Activated naive CD8-positive, alpha-beta T cell treated with anti-CD3 and anti-CD28 coated beads, Interleukin-2, amount 10 ng/mL, durations not matched to agents 7 days and 5 days (primary cell): ENCODE measurements at regions not wholly inside any gene's neighbourhood (a gene's known extent, or its start where the extent isn't known, plus 50 kb on each side); places are given as distances from the start of the nearest gene placed in this dataset.
A peak's percentile ranks its signal among the peaks of the same experiment; 100 is the strongest.

Source experiments
- ATAC-seq: fragments of 150-1000 bp; cut with Tn5 transposase; one replicate; pipeline ENCODE4 v1.10.0; 2021; ENCODE audit warnings: low read depth, moderate library complexity
- POLR2A ChIA-PET: fragments of 350-600 bp; sonication (Branson Sonifier 250); formaldehyde crosslinking; loops from one replicate; lab custom pipeline; 2021; ENCODE audit warnings: antibody characterized with exemption; lab: Charles Lee
- DNase-seq: peaks from one replicate; pipeline ENCODE4 v3.0.0; 2021
- H3K27ac Mint-ChIP-seq: one replicate; pipeline ENCODE4 v1.8.0; 2022; ENCODE audit warnings: mild to moderate bottlenecking, mixed read lengths
- H3K27me3 Mint-ChIP-seq: one replicate; pipeline ENCODE4 v1.8.0; 2022; ENCODE audit warnings: mild to moderate bottlenecking, moderate library complexity, mixed read lengths
- H3K36me3 Mint-ChIP-seq: one replicate; pipeline ENCODE4 v1.8.0; 2021; ENCODE audit warnings: mild to moderate bottlenecking, mixed read lengths
- H3K4me1 Mint-ChIP-seq: one replicate; pipeline ENCODE4 v1.8.0; 2021; ENCODE audit warnings: mixed read lengths
- H3K4me3 Mint-ChIP-seq: one replicate; pipeline ENCODE4 v1.8.0; 2022; ENCODE audit warnings: mild to moderate bottlenecking, moderate library complexity, mixed read lengths
- H3K9me3 Mint-ChIP-seq: one replicate; pipeline ENCODE4 v1.8.0; 2021; ENCODE audit warnings: mixed read lengths

DNA sequence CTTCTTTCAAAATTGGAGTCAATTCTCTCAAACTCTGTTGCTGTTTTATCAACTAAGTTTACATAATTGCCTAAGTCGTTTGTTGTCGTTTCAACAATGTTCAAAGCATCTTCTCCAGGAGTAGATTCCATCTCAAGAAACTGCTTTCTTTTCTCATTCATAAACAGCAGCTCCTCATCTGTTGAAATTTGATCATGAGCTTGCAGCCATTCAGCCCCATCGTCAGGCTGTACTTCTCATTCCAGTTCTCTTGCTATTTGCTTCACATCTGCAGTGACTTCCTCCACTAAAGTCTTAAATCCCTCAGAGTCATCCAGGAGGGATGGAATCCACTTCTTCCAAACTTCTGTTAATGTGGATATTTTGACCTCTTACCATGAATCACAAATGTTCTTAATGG is 230.6 kb downstream of the IRF8 start:
- H3K36me3 Mint-ChIP-seq: no peaks in the 10 kb centered on the region
- POLR2A ChIA-PET: no interaction called here
- H3K27ac Mint-ChIP-seq: no peak overlapping the region
- ATAC-seq: no peak
- DNase-seq: no peak
- H3K4me1 Mint-ChIP-seq: no peaks in the 10 kb centered on the region
- no peaks in the 10 kb centered on the region for H3K9me3 Mint-ChIP-seq
- peaks cover 7% of the 10 kb centered on the region for H3K27me3 Mint-ChIP-seq
- H3K4me3 Mint-ChIP-seq: no peak overlapping the region

DNA sequence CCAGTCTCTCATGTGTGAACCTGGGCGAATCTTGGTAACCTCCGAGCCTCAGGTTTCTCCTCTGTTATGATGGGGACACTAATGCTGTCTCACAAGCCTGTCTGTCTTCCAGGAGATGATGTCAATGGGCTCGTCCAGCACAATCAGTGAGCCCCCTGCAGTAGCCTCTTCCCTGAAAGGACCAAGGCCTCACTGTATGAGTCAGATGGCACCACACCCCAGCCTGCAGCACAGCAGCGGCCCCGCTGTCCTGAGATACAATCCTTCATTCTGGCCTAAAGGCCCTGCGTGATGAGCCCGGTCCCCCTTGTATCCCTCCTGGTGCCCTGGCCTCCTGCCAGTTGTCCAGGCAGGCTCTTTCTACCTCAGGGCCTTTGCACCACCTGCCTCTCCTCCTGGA is 234.4 kb downstream of the IRF8 start:
- POLR2A ChIA-PET: no interaction called here
- Mint-ChIP-seq H3K4me3 (no peak overlapping the region), H3K4me1 (no peaks in the 10 kb centered on the region), H3K36me3 (no peaks in the 10 kb centered on the region), H3K9me3 (no peaks in the 10 kb centered on the region), H3K27me3 (peaks cover 6% of the 10 kb centered on the region), H3K27ac (no peak overlapping the region)
- no peak for DNase-seq
- no peak for ATAC-seq

DNA sequence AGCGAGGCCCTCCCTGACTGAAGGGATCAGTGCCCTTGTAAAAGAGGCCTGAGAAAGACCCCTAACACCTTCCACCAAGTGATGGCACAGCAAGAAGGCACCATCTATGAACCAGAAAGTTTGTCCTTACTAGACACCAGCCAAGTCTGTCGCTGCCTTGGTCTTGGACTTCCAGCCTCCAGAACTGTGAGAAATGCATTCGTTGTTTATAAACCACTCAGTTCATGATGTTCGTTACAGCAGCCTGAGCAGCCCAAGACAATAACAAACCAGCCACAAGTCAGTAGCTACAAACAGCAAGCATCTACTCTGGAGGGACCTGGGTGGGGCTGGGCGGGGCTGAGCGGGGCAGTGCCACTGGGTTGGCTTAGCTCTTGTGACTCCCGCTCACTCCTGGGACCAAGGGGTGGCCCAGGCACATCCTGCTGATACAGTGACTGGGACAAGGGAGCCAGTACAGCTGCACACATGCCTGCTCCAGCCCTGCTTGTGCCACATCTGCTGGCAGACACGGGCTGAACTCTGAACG is 234.9 kb downstream of the IRF8 start:
- H3K36me3 Mint-ChIP-seq: no peaks in the 10 kb centered on the region
- H3K4me1 Mint-ChIP-seq: no peaks in the 10 kb centered on the region
- POLR2A ChIA-PET: no interaction called here
- peaks cover 6% of the 10 kb centered on the region for H3K27me3 Mint-ChIP-seq
- ATAC-seq (no peak), DNase-seq (no peak)
- H3K9me3 Mint-ChIP-seq: no peaks in the 10 kb centered on the region
- no peak overlapping the region for H3K4me3 Mint-ChIP-seq
- no peak overlapping the region for H3K27ac Mint-ChIP-seq

DNA sequence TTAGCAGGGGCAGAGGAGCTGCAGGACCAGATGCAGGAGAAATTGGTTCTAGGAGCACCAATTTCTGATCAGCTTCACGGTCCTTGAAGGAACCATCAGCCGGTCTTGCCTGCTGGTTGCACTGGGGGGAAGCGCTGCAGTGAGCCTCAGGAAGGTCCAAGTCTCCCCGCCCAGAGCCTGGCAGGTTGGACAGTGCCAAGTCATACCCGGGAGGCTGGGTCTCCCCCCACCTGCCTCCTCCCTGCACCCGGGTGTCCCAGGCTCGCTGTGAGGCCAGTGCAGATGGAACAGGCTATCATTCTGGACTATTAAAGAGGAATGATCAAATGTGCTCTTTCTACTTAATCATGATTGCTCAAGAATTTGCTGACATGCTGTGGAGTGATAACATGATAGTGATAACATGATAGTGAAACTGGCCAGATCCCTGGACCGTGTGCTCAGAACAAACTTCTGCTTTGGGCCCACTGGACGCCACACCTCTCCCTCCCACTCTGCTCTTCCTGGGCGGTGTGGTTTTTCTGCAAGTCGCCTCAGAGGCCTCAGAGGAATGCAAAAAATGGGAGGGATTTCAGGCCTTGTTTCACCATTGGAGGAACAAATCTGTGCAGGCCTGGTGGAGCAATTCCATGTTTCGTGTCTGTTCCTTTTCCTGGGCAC is 236.0 kb downstream of the IRF8 start:
- ATAC-seq (no peak), DNase-seq (no peak)
- H3K4me1 Mint-ChIP-seq: no peaks in the 10 kb centered on the region
- H3K4me3 Mint-ChIP-seq: no peak overlapping the region
- H3K36me3 Mint-ChIP-seq: no peaks in the 10 kb centered on the region
- no peak overlapping the region for H3K27ac Mint-ChIP-seq
- H3K9me3 Mint-ChIP-seq: no peaks in the 10 kb centered on the region
- peaks cover 6% of the 10 kb centered on the region for H3K27me3 Mint-ChIP-seq
- POLR2A ChIA-PET: no interaction called here

DNA sequence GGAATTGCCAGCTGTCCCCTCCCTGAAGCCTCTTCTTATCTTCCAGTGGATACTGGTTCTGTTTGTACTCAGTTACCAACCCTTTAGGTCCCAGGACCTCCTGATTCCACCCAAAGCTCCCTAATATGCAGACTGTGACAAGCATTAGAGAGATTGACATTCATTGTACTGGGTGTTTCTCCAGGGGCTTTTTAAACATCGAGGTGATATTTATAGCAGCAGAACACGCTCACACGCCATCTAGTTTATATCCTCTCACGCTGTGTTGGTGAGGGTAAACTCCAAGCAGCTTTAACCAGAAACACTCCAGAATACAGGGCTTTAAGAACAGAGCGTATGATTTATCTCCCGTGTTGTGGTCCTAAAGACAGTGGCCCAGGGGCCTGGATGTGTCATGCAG is 238.4 kb downstream of the IRF8 start:
- H3K36me3 Mint-ChIP-seq: no peaks in the 10 kb centered on the region
- no peaks in the 10 kb centered on the region for H3K4me1 Mint-ChIP-seq
- ATAC-seq (no peak), DNase-seq (no peak)
- H3K27ac Mint-ChIP-seq: no peak overlapping the region
- H3K9me3 Mint-ChIP-seq: no peaks in the 10 kb centered on the region
- peaks cover 8% of the 10 kb centered on the region for H3K27me3 Mint-ChIP-seq
- POLR2A ChIA-PET: no interaction called here
- H3K4me3 Mint-ChIP-seq: no peak overlapping the region

DNA sequence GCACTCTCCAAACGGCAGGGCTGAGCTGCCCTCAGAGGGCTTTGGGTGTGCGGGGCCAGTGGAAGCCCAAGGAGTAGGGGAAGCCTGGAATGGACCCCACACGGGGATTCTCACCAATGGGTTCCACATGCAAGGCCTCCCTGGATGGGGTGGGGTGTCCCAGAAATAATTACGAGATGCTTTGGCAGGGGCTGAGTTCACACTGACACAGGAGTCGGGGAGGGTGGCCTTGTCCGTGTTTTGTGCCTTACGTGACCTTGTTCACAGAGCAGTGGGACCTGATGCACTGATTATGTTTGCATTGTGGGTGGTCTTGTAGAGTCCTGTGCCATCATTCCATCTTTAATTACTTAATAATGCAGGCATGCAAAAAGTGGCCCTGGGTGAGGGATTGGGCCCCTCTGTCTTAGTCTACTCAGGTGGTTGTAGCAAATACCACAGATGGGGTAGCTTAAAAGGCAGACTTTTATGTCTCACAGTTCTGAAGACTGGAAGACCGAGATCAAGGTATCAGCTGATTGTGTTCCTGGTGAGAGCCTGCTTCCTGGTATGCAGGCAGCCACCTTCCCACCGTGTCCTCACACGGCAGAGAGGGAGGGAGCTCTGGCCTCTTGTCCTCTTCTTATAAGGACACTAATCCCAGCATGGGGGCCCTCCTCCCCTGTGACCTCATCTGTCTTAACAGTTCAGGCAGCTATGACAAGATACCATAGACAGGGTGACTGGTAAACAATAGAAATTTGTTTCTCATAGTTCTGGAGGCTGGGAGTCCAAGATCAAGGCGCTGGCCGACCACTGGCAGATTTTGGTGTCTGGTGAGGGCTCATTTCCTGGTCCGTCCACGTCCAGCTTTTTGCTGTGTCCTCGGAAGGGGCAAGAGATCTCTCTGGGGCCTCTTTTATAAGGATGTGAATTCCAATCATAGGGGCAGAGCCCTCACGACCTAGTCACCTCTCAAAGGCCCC is 239.4 kb downstream of the IRF8 start:
- DNase-seq (no peak), ATAC-seq (no peak)
- H3K36me3 Mint-ChIP-seq: no peaks in the 10 kb centered on the region
- H3K27me3 Mint-ChIP-seq: peaks cover 8% of the 10 kb centered on the region
- H3K9me3 Mint-ChIP-seq: no peaks in the 10 kb centered on the region
- POLR2A ChIA-PET: no interaction called here
- no peak overlapping the region for H3K27ac Mint-ChIP-seq
- no peak overlapping the region for H3K4me3 Mint-ChIP-seq
- no peaks in the 10 kb centered on the region for H3K4me1 Mint-ChIP-seq

DNA sequence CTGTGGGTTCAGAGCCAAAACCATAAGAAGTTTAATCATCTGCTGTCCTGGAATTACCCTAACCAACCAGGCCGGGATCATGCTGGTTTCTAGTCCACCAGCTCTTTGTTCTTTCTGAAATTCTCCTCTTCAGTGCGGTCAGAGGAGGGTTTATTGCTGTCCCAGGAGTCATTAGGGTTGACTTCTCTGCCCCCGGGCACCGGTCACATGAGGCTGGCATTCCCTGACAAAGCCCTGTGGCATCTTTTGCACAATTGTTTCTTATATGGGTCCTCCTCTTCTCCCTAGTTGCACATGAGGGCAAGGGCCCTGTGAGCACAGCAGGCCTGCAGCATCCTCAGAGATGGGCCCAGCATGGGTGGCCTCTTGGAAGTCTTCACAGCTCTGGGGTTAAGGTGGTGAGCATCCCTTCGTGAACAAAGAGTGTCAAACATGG is 243.9 kb downstream of the IRF8 start:
- Mint-ChIP-seq H3K36me3 (no peaks in the 10 kb centered on the region), H3K9me3 (no peaks in the 10 kb centered on the region), H3K4me3 (no peak overlapping the region), H3K27me3 (peaks cover 13% of the 10 kb centered on the region), H3K4me1 (no peaks in the 10 kb centered on the region), H3K27ac (no peak overlapping the region)
- DNase-seq (no peak), ATAC-seq (no peak)
- POLR2A ChIA-PET: no interaction called here

DNA sequence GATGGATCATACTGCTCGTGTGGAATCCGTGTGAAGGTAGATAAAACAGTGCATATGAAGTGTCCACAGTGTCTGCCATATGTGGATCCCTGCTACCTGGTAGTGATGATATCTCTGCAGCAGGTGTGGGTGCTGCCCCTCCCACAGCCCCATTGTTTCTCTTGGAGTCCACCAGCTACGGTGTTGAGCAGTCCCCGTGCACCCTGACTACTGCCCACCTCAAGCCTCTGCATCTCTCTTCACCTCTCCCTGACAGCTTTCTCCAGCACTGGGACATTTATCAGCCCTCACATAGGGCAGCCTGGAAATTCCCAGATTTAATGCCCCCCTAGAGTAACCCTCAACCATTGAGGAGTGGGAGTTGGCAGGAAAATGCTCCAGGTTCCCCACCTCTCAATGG is 244.7 kb downstream of the IRF8 start:
- no peak for DNase-seq
- peak; percentile 60 for ATAC-seq
- Mint-ChIP-seq H3K4me3 (no peak overlapping the region), H3K4me1 (no peaks in the 10 kb centered on the region), H3K36me3 (no peaks in the 10 kb centered on the region), H3K27me3 (peaks cover 13% of the 10 kb centered on the region), H3K27ac (no peak overlapping the region), H3K9me3 (no peaks in the 10 kb centered on the region)
- POLR2A ChIA-PET: no interaction called here

DNA sequence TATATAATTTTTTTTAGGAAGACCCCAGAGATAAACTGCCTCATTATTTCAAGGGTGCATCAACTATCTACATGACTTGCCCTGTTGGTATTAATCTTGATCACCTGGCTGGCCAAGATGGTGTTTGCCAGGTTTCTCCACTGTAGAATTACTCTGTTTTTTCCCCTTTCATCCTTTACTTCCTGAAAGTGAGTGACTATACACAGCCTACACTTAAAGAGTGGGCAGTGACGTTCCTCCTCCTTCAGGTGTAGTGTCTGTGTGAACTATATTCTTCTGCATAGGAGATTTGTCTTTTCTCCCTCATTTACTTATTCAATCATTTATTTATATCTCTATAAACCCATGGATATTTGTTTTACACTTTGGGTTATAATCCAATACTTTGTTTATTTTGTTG is 246.7 kb downstream of the IRF8 start:
- no peaks in the 10 kb centered on the region for H3K9me3 Mint-ChIP-seq
- DNase-seq (no peak), ATAC-seq (peak; percentile 42)
- H3K27ac Mint-ChIP-seq: no peak overlapping the region
- no peaks in the 10 kb centered on the region for H3K4me1 Mint-ChIP-seq
- no peak overlapping the region for H3K4me3 Mint-ChIP-seq
- peaks cover 15% of the 10 kb centered on the region for H3K27me3 Mint-ChIP-seq
- no peaks in the 10 kb centered on the region for H3K36me3 Mint-ChIP-seq
- POLR2A ChIA-PET: no interaction called here

DNA sequence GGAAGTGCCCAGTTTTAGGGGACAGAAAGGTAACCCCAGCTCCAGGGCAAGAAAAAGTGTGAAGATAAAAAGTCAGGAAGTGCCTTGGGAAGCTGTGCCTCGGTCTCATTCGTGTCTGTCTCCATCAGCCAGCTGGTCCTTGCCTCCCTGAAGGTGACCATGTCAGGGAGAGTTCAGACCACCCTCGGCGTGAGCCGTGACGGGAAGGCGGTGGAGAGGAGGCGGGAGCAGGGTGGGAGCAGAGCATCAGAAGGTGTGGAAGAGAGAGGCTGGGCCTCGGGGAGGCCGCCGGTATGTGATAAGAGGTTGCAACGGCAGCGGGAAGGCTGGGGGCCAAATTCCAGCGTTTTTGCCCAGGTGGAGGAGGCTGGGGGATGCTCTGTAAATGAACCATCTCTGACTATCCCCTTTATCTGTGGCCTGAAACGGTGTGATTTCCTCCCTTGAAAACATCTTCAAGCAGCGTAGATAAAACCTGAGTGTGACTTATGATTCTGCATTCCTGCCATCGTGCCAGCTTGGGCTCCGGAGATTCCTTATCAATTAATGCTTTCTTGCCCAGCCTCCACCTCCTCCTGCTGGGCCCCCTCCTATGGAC is 251.8 kb downstream of the IRF8 start:
- DNase-seq (no peak), ATAC-seq (no peak)
- no peaks in the 10 kb centered on the region for H3K4me1 Mint-ChIP-seq
- H3K36me3 Mint-ChIP-seq: no peaks in the 10 kb centered on the region
- H3K4me3 Mint-ChIP-seq: no peak overlapping the region
- H3K27ac Mint-ChIP-seq: no peak overlapping the region
- peaks cover 29% of the 10 kb centered on the region for H3K27me3 Mint-ChIP-seq
- no peaks in the 10 kb centered on the region for H3K9me3 Mint-ChIP-seq
- POLR2A ChIA-PET: no interaction called here

DNA sequence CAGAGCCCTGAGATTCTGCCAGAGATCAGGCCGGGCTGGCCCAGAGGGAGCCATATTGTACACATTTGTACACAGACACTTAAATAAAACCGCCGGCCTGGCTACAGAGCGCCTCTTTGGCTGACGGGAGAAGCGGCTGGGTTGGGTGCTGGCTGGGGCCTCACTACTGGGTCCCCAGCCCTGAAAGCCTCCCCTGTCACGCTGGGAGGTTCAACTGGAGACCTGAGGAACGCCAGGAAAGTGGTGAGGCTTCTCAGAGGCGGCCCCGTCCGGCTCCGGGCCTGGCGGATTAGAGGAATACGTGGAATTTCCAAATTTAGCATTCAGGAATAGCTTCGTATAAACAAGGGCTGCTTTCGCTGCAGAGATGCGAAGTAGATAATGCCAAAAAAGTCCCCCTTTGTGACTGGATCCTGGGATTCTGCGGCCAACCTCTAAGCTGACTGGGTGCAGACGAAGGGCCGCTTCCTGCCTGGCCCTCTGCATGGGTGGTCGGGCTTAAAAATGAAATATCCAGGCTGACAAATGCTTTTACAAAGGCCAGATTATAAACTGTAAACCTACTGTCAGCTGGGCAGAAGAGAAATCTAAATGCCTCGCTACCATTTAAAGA is 252.4 kb downstream of the IRF8 start:
- Mint-ChIP-seq H3K27ac (no peak overlapping the region), H3K4me1 (no peaks in the 10 kb centered on the region), H3K27me3 (peaks cover 33% of the 10 kb centered on the region), H3K9me3 (no peaks in the 10 kb centered on the region), H3K36me3 (no peaks in the 10 kb centered on the region), H3K4me3 (no peak overlapping the region)
- POLR2A ChIA-PET: no interaction called here
- DNase-seq: no peak
- ATAC-seq: no peak

DNA sequence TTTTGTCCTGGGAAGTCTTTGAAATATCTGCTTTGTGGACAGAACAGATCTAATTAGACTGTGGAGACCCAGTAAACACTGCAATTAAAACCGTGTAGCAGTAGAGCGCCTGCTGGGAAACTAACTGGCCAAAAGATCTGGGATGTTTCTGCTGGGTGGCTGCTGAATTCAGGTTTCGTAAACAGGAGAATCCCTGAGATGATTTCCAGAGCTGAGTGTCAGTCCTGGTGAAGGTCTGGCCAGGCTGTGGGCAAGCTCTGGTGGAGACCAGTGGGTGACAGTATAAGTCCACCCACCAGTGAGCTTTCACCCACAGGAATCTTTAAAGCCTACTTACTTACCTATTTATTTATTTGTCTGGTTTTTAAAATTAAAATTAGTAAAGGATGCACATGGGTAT is 257.2 kb downstream of the IRF8 start:
- Mint-ChIP-seq H3K27ac (no peak overlapping the region), H3K27me3 (peaks cover 23% of the 10 kb centered on the region), H3K9me3 (peaks cover 7% of the 10 kb centered on the region), H3K4me1 (peaks cover 2% of the 10 kb centered on the region), H3K4me3 (no peak overlapping the region), H3K36me3 (peaks cover 4% of the 10 kb centered on the region)
- DNase-seq: no peak
- POLR2A ChIA-PET: no interaction called here
- ATAC-seq: no peak

DNA sequence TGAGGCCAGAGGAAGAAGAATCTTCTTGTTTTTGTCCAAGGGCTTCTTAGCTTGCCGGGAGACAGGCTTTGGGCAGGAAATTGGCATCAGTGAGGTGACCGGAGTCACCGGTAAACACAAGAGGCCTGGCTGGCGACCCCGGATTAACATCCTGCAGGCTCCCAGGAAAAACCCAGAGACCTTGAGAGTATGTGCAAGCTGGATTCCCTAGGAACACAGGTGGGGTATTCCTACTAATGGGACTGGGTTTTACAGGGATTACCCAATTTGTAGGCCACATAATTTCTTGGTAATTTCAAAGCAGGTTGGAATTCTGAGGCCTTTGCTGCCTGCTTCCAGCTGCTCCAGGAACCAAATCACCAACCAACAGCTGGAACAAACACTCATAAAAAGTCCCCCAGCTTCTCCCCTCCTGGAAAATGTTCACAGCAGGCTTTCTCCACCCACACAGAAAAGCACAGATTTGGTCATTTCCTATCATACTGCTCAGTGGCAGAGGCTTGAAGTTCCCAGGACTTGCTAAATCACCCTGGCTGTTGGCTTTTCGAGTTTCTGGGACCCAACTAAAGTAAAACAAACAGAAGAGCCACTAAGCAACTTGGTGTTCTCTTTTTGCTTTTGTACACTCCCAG is 258.8 kb downstream of the IRF8 start:
- H3K9me3 Mint-ChIP-seq: peaks cover 7% of the 10 kb centered on the region
- POLR2A ChIA-PET: no interaction called here
- H3K36me3 Mint-ChIP-seq: peaks cover 4% of the 10 kb centered on the region
- peaks cover 2% of the 10 kb centered on the region for H3K4me1 Mint-ChIP-seq
- no peak overlapping the region for H3K4me3 Mint-ChIP-seq
- no peak for DNase-seq
- no peak overlapping the region for H3K27ac Mint-ChIP-seq
- peaks cover 23% of the 10 kb centered on the region for H3K27me3 Mint-ChIP-seq
- no peak for ATAC-seq
